Motor neuron (in vitro differentiated cells): ENCODE measurements at regions not wholly inside any gene's neighbourhood (a gene's known extent, or its start where the extent isn't known, plus 50 kb on each side); places are given as distances from the start of the nearest gene placed in this dataset.
A peak's percentile ranks its signal among the peaks of the same experiment; 100 is the strongest.

Source experiments
- ATAC-seq, 8 experiments: fragments of 200-7000 bp; cut with Tn5 transposase; replicated peaks in 6 of 8; 2 replicates each; pipeline ENCODE4 v1.8.0; 2021; ENCODE audit warnings: mild to moderate bottlenecking in 8 of 8, moderate library complexity in 8 of 8
- H3K27ac ChIP-seq, 2 donors: fragments of 250-450 bp; sonication (Bioruptor Pico); 2 replicates each; pipeline ENCODE4 v1.9.0; 2021; ENCODE audit warnings: antibody characterized with exemption in 2 of 2, mild to moderate bottlenecking in 2 of 2, moderate library complexity in 1 of 2
- H3K4me1 ChIP-seq, 2 donors: fragments of 250-450 bp; sonication (Bioruptor Pico); replicated peaks in 1 of 2; 2 replicates each; pipeline ENCODE4 v1.6.1; 2021; ENCODE audit warnings: antibody characterized with exemption in 2 of 2, mild to moderate bottlenecking in 2 of 2, moderate library complexity in 1 of 2
- H3K4me3 ChIP-seq, 5 donors: fragments of 250-450 bp; sonication (Bioruptor Pico); 2 replicates each; pipeline ENCODE4 v1.9.0; 2021; ENCODE audit warnings: antibody characterized with exemption in 5 of 5, mild to moderate bottlenecking in 5 of 5, moderate library complexity in 4 of 5
- whole genome bisulfite sequencing, 10 experiments: fragments of 450-650 bp; shearing (Covaris generic); methylation state at CpG; one replicate each; pipeline ENCODE4 v1.0.0; 2022; 5-methylcytosine and 5-hydroxymethylcytosine counted together
- in situ Hi-C, 9 experiments: fragments of 400-800 bp; cut with MboI; loops; one replicate each; pipeline ENCODE4 v1.15.0; 2021; ENCODE audit warnings: low sequenced_read_pairs in 9 of 9, low pct_unique_long_range_greater_than_20kb in 2 of 9; ENCODE audit not compliant: unreplicated experiment in 9 of 9

DNA sequence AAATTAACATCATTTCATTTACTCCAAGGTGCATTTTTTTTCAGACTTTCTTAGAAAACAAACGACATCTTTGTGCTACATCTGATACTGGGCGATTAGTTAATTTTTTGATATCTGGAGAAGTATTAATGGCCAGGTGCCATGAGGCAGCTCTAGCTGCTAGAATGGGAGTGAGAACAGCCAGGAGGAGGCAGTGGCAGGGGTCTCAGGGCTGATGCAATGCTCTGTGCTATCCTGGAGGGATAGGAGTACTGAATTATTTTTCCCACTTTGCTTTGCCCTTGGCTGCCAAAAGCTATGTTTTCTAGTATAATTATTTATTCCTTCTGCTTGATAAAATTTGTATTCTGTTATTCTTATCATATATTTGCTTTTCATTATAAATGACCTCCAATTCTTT, 133.6 kb upstream of the NOX3 start:
- in situ Hi-C loops: no loop called here
- ATAC-seq: no peak

DNA sequence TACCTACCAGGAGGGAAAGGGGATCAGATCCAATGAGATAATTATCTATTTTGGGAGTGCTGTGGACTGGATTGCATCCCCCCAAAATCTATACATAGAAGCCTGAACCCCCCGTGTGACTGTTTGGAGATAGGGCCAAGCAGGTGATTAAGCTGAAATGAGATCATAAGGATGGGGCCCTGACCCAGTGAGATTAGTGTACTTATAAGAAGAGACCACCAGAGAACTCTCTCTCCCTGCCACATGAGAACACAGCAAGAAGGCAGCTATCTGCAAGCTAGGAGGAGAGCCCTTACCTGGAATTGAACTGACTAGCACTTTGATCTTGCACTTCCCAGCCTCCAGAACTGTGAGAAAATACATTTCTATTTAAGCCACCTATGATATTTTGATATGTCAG, 132.2 kb upstream of the NOX3 start:
- ATAC-seq: no peak
- peaks cover 10 to 15% of the 10 kb centered on the region in 2 donors for H3K4me1 ChIP-seq
- no peak overlapping the region for H3K27ac ChIP-seq
- no peak overlapping the region for H3K4me3 ChIP-seq
- whole genome bisulfite sequencing, 10 experiments: 33 to 100% (median 91%) methylated on average over 1 of the region's 1 CpG; no CpG with 5 or more reads in 3 of the 10 experiments
- in situ Hi-C loops: no loop called here

More for the DNA sequence above, 133.6 kb upstream of the NOX3 start:
- Histone ChIP-seq H3K4me1 (peaks cover 10 to 15% of the 10 kb centered on the region in 2 donors), H3K4me3 (no peak overlapping the region), H3K27ac (no peak overlapping the region)
- WGBS, 10 experiments: 50 to 100% (median 89%) methylated on average over 1 to 2 of the region's 2 CpGs; no CpG with 5 or more reads in 4 of the 10 experiments

DNA sequence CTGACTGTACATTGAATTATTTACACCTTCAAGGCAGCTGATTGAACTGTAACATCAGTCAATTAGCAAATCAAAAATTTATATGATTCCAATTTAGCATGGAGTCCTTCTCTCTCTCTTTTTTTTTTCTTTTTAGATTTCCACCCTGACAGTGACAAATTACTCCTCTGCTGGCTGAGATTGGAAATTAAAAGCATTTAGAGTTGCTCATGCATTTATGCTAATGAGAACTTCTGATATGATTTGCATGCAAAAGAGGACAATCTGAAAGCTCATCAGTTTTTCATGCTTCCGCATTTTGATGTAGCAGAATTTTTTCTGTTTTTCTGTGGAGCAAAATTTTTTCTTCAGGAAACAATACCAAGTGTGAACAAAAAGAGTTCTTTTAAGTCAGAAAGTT, 130.5 kb upstream of the NOX3 start:
- 29 to 100% (median 65%) methylated on average over 1 of the region's 1 CpG; no CpG with 5 or more reads in 2 of the 10 experiments for WGBS, 10 experiments
- in situ Hi-C loops: no loop called here
- Histone ChIP-seq H3K27ac (no peak overlapping the region), H3K4me1 (peaks cover 10 to 15% of the 10 kb centered on the region in 2 donors), H3K4me3 (no peak overlapping the region)
- peak in 1 of 8 experiments; percentile 16 for ATAC-seq

DNA sequence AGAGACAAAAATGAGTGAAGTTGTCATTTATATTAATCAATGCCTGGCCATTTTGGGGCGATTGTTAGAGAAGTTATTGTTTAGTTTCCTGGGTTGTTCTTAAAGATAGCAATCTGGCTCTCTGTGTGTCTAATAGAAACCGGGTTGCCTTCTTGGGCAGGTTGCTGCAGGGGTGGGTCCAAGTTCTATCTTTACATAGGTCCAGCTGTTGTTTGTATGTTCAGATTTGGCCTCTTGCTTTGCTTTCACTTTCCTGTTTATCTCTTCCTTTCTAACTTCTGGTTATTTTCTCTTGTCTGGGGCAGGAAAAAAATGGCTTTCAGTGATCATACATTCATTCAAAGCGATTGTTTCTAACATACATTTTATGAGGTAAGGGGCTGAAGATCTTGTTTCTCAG, 128.4 kb upstream of the NOX3 start:
- peak in 1 of 8 experiments; percentile 49 for ATAC-seq
- in situ Hi-C loops: no loop called here
- no peak overlapping the region for H3K4me3 ChIP-seq
- peaks cover 3 to 6% of the 10 kb centered on the region in 2 donors for H3K4me1 ChIP-seq
- 31 to 100% (median 91%) methylated on average over 1 to 3 of the region's 3 CpGs; no CpG with 5 or more reads in 1 of the 10 experiments for WGBS, 10 experiments
- H3K27ac ChIP-seq: no peak overlapping the region

DNA sequence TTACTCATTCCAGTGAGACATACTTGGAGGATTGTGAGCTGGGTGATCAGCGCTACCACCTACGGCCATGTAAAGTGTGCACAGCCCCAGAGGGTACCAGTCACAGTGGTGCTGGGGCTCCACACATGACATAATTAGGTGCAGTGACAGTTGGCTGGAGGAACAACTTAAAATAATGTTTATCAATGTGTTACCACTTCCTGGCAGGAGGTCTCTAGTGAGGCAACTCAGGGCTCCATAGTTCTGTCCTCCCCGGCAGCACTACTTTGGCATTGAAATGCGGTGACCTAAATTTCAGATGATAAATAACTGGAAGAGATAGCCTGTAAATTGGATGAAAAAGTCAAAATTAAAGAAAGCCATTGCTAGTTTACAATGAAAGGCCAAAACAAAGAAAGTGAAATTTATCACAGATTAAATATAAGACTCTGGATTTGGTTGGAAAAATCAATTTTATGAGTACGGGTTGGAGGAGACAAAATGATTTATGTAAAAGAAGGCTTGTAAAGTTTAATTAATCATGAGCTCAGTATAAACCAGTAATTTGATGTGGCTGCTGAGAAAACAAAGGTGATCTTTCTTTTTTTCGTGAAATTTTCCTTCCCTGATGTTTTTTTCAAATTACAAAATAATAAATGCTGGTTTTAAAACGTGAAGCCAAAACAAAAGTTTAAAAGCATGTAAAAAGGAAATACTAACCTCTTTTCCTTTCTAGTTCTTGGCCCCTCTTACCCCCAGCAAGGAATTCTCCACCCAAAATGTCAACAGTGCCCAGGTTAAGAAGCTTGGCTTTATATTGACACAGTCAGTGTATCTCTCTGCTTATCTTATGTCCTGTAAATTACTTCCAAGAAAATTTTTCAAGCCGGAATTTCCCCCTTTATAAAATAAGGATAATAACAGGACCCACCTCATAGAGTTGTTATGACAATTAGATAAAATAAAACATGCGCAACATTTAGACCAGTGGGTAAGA, 126.7 kb upstream of the NOX3 start:
- in situ Hi-C loops: no loop called here
- ATAC-seq: no peak
- 43 to 93% (median 85%) methylated on average over 3 to 9 of the region's 9 CpGs for WGBS, 10 experiments
- peaks cover 3 to 6% of the 10 kb centered on the region in 2 donors for H3K4me1 ChIP-seq
- no peak overlapping the region for H3K4me3 ChIP-seq
- H3K27ac ChIP-seq: no peak overlapping the region

DNA sequence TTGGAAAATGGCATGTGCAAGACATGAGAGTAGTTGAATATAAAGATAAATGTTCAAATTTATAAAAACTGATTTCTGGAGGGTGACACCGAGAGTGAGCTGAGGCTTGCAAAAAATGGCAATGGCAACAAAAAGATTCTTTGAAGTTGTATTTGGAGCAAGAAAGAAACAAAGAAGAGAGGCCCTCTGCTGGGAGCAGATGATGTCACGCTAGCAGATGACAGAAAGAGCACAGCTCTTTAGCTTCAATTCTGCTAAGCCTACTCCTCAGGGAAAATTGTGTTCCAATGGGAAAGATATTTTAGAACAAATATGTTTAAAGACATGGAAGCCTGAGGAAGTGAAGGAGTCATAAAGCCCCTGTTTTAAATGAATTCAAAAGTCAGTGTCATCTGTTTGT, 125.3 kb upstream of the NOX3 start:
- H3K4me3 ChIP-seq: no peak overlapping the region
- no peak for ATAC-seq
- in situ Hi-C loops: no loop called here
- WGBS, 10 experiments: 14 to 81% (median 61%) methylated on average over 1 to 2 of the region's 2 CpGs; no CpG with 5 or more reads in 3 of the 10 experiments
- H3K4me1 ChIP-seq: no peaks in the 10 kb centered on the region
- H3K27ac ChIP-seq: no peak overlapping the region

DNA sequence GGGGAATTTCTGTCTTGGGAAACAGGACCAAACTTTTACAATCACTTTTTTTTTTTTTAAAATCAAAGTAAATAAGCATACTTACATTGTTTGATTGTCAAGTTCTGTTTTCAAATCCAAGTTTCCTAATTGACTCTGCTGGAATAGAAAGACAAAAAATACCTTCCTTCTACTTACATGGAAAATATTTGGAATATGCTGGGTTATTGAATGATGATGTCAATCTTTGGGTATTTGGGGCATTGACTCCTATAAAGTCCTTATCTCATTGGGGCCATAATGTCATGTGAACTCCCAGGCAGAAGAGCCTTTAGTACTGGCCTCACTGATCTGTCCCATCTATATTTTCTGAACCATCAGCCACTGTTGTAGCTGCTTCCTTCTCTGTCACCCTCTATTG, 122.6 kb upstream of the NOX3 start:
- H3K27ac ChIP-seq: no peak overlapping the region
- in situ Hi-C loops: no loop called here

DNA sequence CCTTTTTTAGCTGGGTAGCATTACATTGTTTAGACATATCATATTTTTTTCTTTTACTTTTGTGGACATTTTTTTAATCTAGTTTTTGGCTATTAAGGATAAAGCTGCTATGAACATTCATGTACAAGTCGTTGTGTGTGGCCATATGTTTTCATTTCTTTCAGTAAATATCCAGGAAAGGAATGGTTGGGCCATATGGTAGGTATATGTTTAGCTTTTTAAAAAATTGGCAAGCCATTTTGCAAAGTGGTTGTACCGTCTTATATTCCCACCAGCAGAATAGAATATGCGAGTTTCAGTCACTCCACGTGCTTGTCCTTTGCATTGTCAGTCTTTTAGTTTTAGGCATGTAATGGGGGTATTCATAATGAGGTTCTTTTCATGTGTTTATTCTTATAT, 106.3 kb upstream of the NOX3 start:
- peak in 1 of 8 experiments; percentile 56 for ATAC-seq
- no peak overlapping the region for H3K27ac ChIP-seq
- no peaks in the 10 kb centered on the region for H3K4me1 ChIP-seq
- no peak overlapping the region for H3K4me3 ChIP-seq
- in situ Hi-C loops: no loop called here
- 10 to 92% (median 68%) methylated on average over 2 to 4 of the region's 4 CpGs for WGBS, 10 experiments

More for the DNA sequence above, 122.6 kb upstream of the NOX3 start:
- no peak overlapping the region for H3K4me3 ChIP-seq
- H3K4me1 ChIP-seq: no peaks in the 10 kb centered on the region
- ATAC-seq: no peak

DNA sequence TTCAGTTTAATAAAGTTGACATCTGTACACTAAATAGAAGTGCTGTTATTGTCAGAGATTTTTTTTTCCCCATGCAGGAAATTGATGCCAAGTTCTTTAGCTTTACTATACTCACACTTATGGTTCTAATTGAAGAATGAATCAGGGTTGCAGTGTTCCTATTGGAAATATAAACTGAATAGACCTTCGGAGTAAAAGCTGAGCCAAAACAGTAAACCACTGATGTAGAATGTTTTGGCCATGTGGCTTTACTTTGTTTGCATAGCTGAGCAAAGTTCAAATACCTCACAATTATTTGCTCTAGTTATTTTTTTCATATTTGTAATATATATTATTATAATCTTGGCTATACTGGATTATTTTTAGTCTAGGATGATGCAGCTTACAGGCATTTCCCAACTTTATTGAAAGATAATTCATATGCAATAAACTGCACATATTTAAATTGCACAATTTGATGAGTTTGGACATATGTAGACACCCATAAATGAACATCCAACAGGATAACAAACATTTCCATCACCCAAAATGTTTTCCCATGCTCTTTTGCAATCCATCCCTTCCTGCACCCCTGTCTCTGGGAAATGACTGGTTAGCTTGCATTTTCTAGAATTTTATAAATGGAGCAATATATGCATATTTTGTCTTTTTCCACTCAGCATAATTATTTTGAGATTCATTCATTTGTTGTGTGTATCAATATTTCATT, 105.8 kb upstream of the NOX3 start:
- WGBS, 10 experiments: 0 to 100% (median 40%) methylated on average over 1 of the region's 1 CpG; no CpG with 5 or more reads in 5 of the 10 experiments
- no peak overlapping the region for H3K27ac ChIP-seq
- peak in 3 of 8 experiments; percentile 38 to 91 (median 65) for ATAC-seq
- in situ Hi-C loops: no loop called here
- no peak overlapping the region for H3K4me3 ChIP-seq
- H3K4me1 ChIP-seq: no peaks in the 10 kb centered on the region

DNA sequence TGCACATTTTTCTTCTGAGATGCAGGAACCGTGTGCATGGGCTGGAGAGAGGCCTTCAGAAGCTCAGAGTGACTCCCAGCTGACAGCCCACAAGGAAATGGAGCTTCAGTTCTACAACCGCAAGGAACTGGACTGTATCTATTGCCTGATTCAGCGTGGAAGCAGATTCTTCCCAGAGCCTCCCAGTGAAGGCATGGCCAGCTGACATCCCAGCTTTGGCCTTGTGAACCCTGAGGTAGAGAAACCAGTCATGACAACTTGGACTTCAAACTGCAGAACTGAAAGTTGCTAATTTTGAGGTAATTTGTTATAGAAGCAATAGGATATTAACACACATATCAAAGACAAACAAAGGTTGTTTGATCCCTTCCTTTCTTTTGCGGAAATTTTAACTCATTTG, 94.3 kb upstream of the NOX3 start:
- Histone ChIP-seq H3K27ac (no peak overlapping the region), H3K4me3 (no peak overlapping the region), H3K4me1 (peaks cover 0 to 1% of the 10 kb centered on the region in 2 donors)
- in situ Hi-C loops: loop anchor here in 2 of 9 experiments (25.0 kb wide), 1 partner anchor 213 kb away; no protein-coding TSS in a partner anchor
- 21 to 100% (median 83%) methylated on average over 1 to 4 of the region's 4 CpGs; no CpG with 5 or more reads in 1 of the 10 experiments for WGBS, 10 experiments
- no peak for ATAC-seq

DNA sequence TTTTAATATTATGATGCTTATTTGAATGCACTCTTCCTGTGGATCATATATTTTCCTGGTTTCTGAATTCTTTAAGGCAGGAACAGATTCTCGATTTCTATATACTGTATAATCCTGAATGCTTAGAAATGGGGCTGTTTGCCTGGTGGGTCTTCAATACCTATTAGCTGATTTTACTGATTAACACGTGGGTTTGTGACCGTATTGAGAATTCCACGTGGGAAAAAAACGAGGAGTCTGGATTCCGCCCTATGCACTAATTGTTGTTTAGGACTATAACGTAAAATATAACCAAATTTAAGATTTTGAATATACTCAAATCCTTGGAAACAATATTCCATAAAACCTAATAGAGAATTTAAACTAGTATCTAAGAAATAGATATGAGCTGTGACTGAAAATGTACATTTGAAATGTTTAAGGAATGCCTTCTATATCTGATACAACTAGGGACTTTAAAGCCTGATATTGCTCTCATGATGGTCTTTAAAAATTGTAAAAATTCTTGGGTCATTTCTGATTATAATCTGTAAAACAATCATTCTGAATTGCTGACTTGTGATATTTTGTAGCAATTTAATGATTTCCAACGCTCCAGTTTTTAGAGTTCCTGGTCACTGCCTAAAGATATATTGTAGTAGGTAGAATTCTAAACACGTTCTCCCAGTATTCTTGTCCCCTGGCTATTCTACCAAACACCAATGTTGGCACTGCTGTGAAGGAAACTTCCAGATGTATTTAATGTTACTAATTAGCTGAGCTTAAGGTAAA, 93.6 kb upstream of the NOX3 start:
- WGBS, 10 experiments: 51 to 97% (median 86%) methylated on average over 3 to 9 of the region's 9 CpGs
- no peak for ATAC-seq
- Histone ChIP-seq H3K4me3 (no peak overlapping the region), H3K4me1 (peaks cover 0 to 5% of the 10 kb centered on the region in 2 donors), H3K27ac (no peak overlapping the region)
- in situ Hi-C loops: loop anchor here in 2 of 9 experiments (25.0 kb wide), 1 partner anchor 212 kb away; no protein-coding TSS in a partner anchor

DNA sequence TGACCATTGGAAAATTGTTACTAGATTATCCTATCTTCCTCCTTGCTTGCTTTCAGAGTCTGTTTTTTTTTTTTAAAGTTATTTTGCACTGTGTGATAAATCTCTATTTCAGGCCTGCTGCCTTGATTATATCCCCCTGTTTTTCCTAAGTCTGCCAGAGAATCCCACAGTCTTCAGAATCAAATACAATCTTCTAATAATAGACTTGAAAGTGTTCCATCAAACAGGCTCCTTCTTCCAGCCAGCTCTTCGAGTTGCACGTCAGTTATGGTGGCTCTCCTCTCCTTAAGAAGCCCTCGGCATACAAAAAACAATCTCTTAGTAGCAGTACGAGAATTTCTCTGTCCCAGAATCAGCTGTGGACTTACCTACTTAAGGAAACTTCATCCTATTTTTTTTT, 92.9 kb upstream of the NOX3 start:
- Histone ChIP-seq H3K4me1 (peaks cover 0 to 5% of the 10 kb centered on the region in 2 donors), H3K4me3 (no peak overlapping the region), H3K27ac (no peak overlapping the region)
- in situ Hi-C loops: loop anchor here in 2 of 9 experiments (25.0 kb wide), 1 partner anchor 211 kb away; no protein-coding TSS in a partner anchor
- no peak for ATAC-seq
- 54 to 100% (median 93%) methylated on average over 3 to 4 of the region's 4 CpGs; no CpG with 5 or more reads in 1 of the 10 experiments for whole genome bisulfite sequencing, 10 experiments
